ENCODE measurements at regions not wholly inside any gene's neighbourhood (a gene's known extent, or its start where the extent isn't known, plus 50 kb on each side); places are given as distances from the start of the nearest gene placed in this dataset.

- TF ChIP-seq CTCF (IDR thresholded peaks at IDR 0.05; ENCODE audit: poor library complexity), result no peak
- no peak for TF ChIP-seq EZH2 (IDR thresholded peaks at IDR 0.05; ENCODE audit: borderline replicate concordance)
Measured at GRCh38 chr2:797993-798392, 120.8 kb upstream of the TMEM18 start.

All from hepatocyte (in vitro differentiated cells).